SIG-M5 treated with dmso at 0.1 percent for 504 hours (cell line): ENCODE measurements at regions not wholly inside any gene's neighbourhood (a gene's known extent, or its start where the extent isn't known, plus 50 kb on each side); places are given as distances from the start of the nearest gene placed in this dataset.
A peak's percentile ranks its signal among the peaks of the same experiment; 100 is the strongest.

Experiments
- DNase-seq: peaks from one replicate; lab custom pipeline; 2025; ENCODE audit not compliant: unreplicated experiment; lab: John Stamatoyannopoulos, UW

GRCh38 chr3:14307656-14308302, 94.6 kb upstream of the SLC6A6 start:
- DNase-seq, result no peak

GRCh38 chr3:14311729-14312128, 90.7 kb upstream of the SLC6A6 start:
- no peak for DNase-seq

- DNase-seq, result no peak
Measured at GRCh38 chr3:14312375-14312774, 90.0 kb upstream of the SLC6A6 start.

- DNase-seq, result no peak
Measured at GRCh38 chr3:14317057-14317553, 85.3 kb upstream of the SLC6A6 start.

GRCh38 chr3:14318646-14319045, 83.8 kb upstream of the SLC6A6 start:
- DNase-seq, result no peak

GRCh38 chr3:14319654-14320182, 82.7 kb upstream of the SLC6A6 start:
- DNase-seq, result peak; percentile 96

- no peak for DNase-seq
Measured at GRCh38 chr3:14320219-14320618, 82.2 kb upstream of the SLC6A6 start.

- DNase-seq, result no peak
Measured at GRCh38 chr3:14322001-14322400, 80.4 kb upstream of the SLC6A6 start.

- no peak for DNase-seq
Measured at GRCh38 chr3:14322667-14323295, 79.6 kb upstream of the SLC6A6 start.

GRCh38 chr3:14323401-14324223, 78.8 kb upstream of the SLC6A6 start:
- DNase-seq, result no peak

- DNase-seq, result no peak
Measured at GRCh38 chr3:14324224-14324944, 78.0 kb upstream of the SLC6A6 start.

- no peak for DNase-seq
Measured at GRCh38 chr3:14328422-14328821, 74.0 kb upstream of the SLC6A6 start.

GRCh38 chr3:14329116-14329830, 73.1 kb upstream of the SLC6A6 start:
- DNase-seq, result peak; percentile 65

GRCh38 chr3:14329842-14330241, 72.6 kb upstream of the SLC6A6 start:
- DNase-seq, result no peak

- DNase-seq, result no peak
Measured at GRCh38 chr3:14330508-14330907, 71.9 kb upstream of the SLC6A6 start.

GRCh38 chr3:14331251-14331650, 71.2 kb upstream of the SLC6A6 start:
- DNase-seq, result no peak

GRCh38 chr3:14332392-14332791, 70.0 kb upstream of the SLC6A6 start:
- DNase-seq, result no peak

- no peak for DNase-seq
Measured at GRCh38 chr3:14333215-14333614, 69.2 kb upstream of the SLC6A6 start.

- DNase-seq, result no peak
Measured at GRCh38 chr3:14333621-14334020, 68.8 kb upstream of the SLC6A6 start.

- DNase-seq, result no peak
Measured at GRCh38 chr3:14334136-14334535, 68.3 kb upstream of the SLC6A6 start.
